ENCODE measurements at regions not wholly inside any gene's neighbourhood (a gene's known extent, or its start where the extent isn't known, plus 50 kb on each side); places are given as distances from the start of the nearest gene placed in this dataset.

DNA sequence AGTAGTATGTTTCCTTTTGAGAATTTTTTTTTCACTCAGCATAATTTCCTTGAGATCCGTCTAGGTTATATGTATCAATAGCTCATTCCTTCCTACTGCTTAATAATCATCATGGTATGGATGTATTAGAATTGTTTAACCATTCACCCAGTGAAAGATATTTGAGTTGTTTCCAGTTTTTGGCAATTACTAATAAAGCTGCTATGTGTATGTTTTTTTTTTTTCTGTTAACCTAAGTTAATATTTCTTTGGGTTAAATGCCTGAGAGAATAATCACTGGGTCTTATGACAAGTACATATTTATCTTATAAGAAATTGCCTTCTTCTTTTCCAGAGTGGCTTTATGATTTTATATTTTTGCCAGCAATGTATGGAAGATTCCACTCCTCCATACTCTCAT lies 96.4 kb upstream of the ST6GAL2 start:
- no peaks in the 10 kb centered on the region for H3K4me1 ChIP-seq (ENCODE audit: insufficient read depth)
- no peak for DNase-seq (ENCODE audit: low spot score)
- no peak overlapping the region for H3K4me2 ChIP-seq
- Mint-ChIP-seq H3K27ac (no peak overlapping the region), H3K36me3 (ENCODE audit: low read depth) (no peaks in the 10 kb centered on the region), H3K27me3 (ENCODE audit: insufficient read depth, low read depth, poor library complexity) (peaks cover 3% of the 10 kb centered on the region), H3K9me3 (no peaks in the 10 kb centered on the region), H3K4me3 (no peak overlapping the region), H3K4me1 (no peaks in the 10 kb centered on the region)
- no peaks in the 10 kb centered on the region for H3K9me2 ChIP-seq (ENCODE audit: insufficient read depth)
- H3F3A ChIP-seq (replicated peaks; ENCODE audit: low read depth): no peaks in the 10 kb centered on the region
- H3K27me3 ChIP-seq (ENCODE audit: insufficient read depth): no peaks in the 10 kb centered on the region
- H3K4me3 ChIP-seq: no peak overlapping the region
- no peak overlapping the region for H3K27ac ChIP-seq (ENCODE audit: low read depth)
- H3K36me3 ChIP-seq (ENCODE audit: insufficient read depth): no peaks in the 10 kb centered on the region
- no peak for ATAC-seq
- H3K79me2 ChIP-seq (replicated peaks; ENCODE audit: insufficient read depth): no peaks in the 10 kb centered on the region
- no peaks in the 10 kb centered on the region for H4K20me1 ChIP-seq (replicated peaks; ENCODE audit: insufficient read depth)
- H2AFZ ChIP-seq: no peak overlapping the region
- no peak for TF ChIP-seq NANOG (IDR thresholded peaks at IDR 0.05; ENCODE audit: borderline replicate concordance)
- no peak for TF ChIP-seq JUNB (IDR thresholded peaks at IDR 0.05; ENCODE audit: unreplicated experiment)
- TF ChIP-seq CREB1 (CRISPR knock-in tag; IDR thresholded peaks at IDR 0.05; ENCODE audit: low read depth): no peak
- no peak for TF ChIP-seq POLR2AphosphoS5 (IDR thresholded peaks at IDR 0.05; ENCODE audit: low read depth)
- TF ChIP-seq, protein P1, sequence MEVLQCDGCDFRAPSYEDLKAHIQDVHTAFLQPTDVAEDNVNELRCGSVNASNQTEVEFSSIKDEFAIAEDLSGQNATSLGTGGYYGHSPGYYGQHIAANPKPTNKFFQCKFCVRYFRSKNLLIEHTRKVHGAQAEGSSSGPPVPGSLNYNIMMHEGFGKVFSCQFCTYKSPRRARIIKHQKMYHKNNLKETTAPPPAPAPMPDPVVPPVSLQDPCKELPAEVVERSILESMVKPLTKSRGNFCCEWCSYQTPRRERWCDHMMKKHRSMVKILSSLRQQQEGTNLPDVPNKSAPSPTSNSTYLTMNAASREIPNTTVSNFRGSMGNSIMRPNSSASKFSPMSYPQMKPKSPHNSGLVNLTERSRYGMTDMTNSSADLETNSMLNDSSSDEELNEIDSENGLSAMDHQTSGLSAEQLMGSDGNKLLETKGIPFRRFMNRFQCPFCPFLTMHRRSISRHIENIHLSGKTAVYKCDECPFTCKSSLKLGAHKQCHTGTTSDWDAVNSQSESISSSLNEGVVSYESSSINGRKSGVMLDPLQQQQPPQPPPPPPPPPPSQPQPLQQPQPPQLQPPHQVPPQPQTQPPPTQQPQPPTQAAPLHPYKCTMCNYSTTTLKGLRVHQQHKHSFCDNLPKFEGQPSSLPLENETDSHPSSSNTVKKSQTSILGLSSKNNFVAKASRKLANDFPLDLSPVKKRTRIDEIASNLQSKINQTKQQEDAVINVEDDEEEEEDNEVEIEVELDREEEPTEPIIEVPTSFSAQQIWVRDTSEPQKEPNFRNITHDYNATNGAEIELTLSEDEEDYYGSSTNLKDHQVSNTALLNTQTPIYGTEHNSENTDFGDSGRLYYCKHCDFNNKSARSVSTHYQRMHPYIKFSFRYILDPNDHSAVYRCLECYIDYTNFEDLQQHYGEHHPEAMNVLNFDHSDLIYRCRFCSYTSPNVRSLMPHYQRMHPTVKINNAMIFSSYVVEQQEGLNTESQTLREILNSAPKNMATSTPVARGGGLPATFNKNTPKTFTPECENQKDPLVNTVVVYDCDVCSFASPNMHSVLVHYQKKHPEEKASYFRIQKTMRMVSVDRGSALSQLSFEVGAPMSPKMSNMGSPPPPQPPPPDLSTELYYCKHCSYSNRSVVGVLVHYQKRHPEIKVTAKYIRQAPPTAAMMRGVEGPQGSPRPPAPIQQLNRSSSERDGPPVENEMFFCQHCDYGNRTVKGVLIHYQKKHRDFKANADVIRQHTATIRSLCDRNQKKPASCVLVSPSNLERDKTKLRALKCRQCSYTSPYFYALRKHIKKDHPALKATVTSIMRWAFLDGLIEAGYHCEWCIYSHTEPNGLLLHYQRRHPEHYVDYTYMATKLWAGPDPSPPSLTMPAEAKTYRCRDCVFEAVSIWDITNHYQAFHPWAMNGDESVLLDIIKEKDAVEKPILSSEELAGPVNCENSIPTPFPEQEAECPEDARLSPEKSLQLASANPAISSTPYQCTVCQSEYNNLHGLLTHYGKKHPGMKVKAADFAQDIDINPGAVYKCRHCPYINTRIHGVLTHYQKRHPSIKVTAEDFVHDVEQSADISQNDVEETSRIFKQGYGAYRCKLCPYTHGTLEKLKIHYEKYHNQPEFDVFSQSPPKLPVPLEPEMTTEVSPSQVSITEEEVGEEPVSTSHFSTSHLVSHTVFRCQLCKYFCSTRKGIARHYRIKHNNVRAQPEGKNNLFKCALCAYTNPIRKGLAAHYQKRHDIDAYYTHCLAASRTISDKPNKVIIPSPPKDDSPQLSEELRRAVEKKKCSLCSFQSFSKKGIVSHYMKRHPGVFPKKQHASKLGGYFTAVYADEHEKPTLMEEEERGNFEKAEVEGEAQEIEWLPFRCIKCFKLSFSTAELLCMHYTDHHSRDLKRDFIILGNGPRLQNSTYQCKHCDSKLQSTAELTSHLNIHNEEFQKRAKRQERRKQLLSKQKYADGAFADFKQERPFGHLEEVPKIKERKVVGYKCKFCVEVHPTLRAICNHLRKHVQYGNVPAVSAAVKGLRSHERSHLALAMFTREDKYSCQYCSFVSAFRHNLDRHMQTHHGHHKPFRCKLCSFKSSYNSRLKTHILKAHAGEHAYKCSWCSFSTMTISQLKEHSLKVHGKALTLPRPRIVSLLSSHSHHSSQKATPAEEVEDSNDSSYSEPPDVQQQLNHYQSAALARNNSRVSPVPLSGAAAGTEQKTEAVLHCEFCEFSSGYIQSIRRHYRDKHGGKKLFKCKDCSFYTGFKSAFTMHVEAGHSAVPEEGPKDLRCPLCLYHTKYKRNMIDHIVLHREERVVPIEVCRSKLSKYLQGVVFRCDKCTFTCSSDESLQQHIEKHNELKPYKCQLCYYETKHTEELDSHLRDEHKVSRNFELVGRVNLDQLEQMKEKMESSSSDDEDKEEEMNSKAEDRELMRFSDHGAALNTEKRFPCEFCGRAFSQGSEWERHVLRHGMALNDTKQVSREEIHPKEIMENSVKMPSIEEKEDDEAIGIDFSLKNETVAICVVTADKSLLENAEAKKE (CRISPR knock-in tag; IDR thresholded peaks at IDR 0.05): no peak
- TF ChIP-seq ZNF114 (CRISPR knock-in tag; IDR thresholded peaks at IDR 0.05): no peak
- TF ChIP-seq, protein P2, sequence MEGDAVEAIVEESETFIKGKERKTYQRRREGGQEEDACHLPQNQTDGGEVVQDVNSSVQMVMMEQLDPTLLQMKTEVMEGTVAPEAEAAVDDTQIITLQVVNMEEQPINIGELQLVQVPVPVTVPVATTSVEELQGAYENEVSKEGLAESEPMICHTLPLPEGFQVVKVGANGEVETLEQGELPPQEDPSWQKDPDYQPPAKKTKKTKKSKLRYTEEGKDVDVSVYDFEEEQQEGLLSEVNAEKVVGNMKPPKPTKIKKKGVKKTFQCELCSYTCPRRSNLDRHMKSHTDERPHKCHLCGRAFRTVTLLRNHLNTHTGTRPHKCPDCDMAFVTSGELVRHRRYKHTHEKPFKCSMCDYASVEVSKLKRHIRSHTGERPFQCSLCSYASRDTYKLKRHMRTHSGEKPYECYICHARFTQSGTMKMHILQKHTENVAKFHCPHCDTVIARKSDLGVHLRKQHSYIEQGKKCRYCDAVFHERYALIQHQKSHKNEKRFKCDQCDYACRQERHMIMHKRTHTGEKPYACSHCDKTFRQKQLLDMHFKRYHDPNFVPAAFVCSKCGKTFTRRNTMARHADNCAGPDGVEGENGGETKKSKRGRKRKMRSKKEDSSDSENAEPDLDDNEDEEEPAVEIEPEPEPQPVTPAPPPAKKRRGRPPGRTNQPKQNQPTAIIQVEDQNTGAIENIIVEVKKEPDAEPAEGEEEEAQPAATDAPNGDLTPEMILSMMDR (conservative IDR thresholded peaks at IDR 0.05; ENCODE audit: low read depth in 2 of 2): no peak
- no peak for TF ChIP-seq STAT1 (IDR thresholded peaks at IDR 0.05; ENCODE audit: unreplicated experiment)
- TF ChIP-seq, protein P3, sequence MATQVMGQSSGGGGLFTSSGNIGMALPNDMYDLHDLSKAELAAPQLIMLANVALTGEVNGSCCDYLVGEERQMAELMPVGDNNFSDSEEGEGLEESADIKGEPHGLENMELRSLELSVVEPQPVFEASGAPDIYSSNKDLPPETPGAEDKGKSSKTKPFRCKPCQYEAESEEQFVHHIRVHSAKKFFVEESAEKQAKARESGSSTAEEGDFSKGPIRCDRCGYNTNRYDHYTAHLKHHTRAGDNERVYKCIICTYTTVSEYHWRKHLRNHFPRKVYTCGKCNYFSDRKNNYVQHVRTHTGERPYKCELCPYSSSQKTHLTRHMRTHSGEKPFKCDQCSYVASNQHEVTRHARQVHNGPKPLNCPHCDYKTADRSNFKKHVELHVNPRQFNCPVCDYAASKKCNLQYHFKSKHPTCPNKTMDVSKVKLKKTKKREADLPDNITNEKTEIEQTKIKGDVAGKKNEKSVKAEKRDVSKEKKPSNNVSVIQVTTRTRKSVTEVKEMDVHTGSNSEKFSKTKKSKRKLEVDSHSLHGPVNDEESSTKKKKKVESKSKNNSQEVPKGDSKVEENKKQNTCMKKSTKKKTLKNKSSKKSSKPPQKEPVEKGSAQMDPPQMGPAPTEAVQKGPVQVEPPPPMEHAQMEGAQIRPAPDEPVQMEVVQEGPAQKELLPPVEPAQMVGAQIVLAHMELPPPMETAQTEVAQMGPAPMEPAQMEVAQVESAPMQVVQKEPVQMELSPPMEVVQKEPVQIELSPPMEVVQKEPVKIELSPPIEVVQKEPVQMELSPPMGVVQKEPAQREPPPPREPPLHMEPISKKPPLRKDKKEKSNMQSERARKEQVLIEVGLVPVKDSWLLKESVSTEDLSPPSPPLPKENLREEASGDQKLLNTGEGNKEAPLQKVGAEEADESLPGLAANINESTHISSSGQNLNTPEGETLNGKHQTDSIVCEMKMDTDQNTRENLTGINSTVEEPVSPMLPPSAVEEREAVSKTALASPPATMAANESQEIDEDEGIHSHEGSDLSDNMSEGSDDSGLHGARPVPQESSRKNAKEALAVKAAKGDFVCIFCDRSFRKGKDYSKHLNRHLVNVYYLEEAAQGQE (IDR thresholded peaks at IDR 0.05; ENCODE audit: unreplicated experiment): no peak
- no peak for TF ChIP-seq EZH2 (IDR thresholded peaks at IDR 0.05; ENCODE audit: low read depth, unreplicated experiment)
- TF ChIP-seq EZH2phosphoT487 (IDR thresholded peaks at IDR 0.05; ENCODE audit: unreplicated experiment): no peak
- no peak for TF ChIP-seq ZNF331 (CRISPR knock-in tag; IDR thresholded peaks at IDR 0.05; ENCODE audit: low read depth)
- TF ChIP-seq, protein P4, sequence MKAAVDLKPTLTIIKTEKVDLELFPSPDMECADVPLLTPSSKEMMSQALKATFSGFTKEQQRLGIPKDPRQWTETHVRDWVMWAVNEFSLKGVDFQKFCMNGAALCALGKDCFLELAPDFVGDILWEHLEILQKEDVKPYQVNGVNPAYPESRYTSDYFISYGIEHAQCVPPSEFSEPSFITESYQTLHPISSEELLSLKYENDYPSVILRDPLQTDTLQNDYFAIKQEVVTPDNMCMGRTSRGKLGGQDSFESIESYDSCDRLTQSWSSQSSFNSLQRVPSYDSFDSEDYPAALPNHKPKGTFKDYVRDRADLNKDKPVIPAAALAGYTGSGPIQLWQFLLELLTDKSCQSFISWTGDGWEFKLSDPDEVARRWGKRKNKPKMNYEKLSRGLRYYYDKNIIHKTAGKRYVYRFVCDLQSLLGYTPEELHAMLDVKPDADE (IDR thresholded peaks at IDR 0.05): no peak
